ENCODE measurements at regions not wholly inside any gene's neighbourhood (a gene's known extent, or its start where the extent isn't known, plus 50 kb on each side); places are given as distances from the start of the nearest gene placed in this dataset.
A peak's percentile ranks its signal among the peaks of the same experiment; 100 is the strongest.

DNA sequence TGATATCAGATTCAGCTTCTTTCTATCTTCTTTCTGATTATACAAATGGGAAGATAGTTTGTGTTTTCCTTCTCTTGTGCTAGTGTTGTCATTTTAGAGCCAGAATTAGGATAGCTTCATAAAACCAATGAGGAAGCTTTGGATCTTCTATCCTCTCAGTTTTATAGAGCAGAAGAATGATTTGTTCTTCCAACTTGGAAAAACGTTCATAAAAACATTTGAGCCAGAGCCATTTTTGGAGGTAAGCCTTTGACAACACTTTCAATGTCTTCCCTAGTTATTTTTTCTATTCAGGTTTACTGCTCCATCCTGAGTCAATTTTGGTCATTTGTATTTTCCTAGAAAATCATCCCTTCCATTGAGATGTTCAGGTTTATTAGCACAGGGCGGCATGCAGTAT, 91.2 kb upstream of the MYOCD start:
- no peaks in the 10 kb centered on the region; the same call in 1 of the 2 replicates for H3K36me3 Mint-ChIP-seq (ENCODE audit: low read depth)
- H3K4me1 Mint-ChIP-seq (ENCODE audit: low read depth), result peaks cover 15% of the 10 kb centered on the region
- no peak for DNase-seq
- no peaks in the 10 kb centered on the region; the same call in 1 of the 2 replicates for H3K27me3 Mint-ChIP-seq (ENCODE audit: insufficient read depth)
- TF ChIP-seq, protein P1, sequence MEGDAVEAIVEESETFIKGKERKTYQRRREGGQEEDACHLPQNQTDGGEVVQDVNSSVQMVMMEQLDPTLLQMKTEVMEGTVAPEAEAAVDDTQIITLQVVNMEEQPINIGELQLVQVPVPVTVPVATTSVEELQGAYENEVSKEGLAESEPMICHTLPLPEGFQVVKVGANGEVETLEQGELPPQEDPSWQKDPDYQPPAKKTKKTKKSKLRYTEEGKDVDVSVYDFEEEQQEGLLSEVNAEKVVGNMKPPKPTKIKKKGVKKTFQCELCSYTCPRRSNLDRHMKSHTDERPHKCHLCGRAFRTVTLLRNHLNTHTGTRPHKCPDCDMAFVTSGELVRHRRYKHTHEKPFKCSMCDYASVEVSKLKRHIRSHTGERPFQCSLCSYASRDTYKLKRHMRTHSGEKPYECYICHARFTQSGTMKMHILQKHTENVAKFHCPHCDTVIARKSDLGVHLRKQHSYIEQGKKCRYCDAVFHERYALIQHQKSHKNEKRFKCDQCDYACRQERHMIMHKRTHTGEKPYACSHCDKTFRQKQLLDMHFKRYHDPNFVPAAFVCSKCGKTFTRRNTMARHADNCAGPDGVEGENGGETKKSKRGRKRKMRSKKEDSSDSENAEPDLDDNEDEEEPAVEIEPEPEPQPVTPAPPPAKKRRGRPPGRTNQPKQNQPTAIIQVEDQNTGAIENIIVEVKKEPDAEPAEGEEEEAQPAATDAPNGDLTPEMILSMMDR (IDR thresholded peaks at IDR 0.05), result no peak
- peaks cover 4% of the 10 kb centered on the region for H3K9me3 Mint-ChIP-seq
- no peak overlapping the region for H3K27ac Mint-ChIP-seq
- H3K4me3 Mint-ChIP-seq, result no peak overlapping the region

DNA sequence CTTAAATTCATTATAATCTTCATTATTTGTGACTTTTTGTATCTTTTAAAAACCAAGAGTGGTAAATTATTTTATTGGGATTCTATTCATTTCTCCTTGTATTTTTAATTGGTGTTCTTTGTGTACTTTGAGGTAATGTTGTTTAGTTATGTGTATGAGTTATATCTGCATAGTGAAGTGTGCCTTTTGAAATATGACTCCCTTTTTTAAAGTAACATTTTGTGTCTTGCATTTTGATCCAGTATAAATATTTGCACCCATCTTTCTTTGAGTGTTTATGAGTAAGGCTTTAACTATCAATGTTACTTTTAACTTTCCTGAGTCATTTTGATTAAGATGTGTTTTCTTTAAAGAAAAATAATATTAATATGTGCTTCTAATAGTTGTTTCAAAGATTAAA, 90.0 kb upstream of the MYOCD start:
- Mint-ChIP-seq H3K27me3 (ENCODE audit: insufficient read depth) (no peaks in the 10 kb centered on the region), H3K36me3 (ENCODE audit: low read depth) (no peaks in the 10 kb centered on the region), H3K4me1 (ENCODE audit: low read depth) (peaks cover 24% of the 10 kb centered on the region), H3K4me3 (no peak overlapping the region), H3K9me3 (peaks cover 4% of the 10 kb centered on the region), H3K27ac (no peak overlapping the region)
- DNase-seq, result no peak
- TF ChIP-seq, protein P1 (IDR thresholded peaks at IDR 0.05), result no peak

DNA sequence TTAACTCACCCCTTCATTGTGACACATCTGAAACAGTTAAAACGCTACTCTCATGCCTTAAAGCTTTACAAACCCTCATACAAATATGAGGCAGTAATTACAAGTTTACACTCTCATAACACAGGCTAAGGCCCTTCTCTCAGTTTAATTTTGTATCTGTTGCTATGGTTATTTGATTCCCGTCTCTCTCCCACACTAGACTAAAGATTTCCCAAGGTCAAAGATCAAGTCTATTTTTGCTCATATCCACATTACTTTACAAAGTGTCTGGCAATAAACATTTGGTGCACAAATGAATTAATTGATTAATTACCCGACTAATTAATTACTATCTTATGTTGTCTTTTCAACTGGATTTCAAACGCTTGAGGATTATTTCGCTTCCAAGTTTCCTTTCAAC, 86.4 kb upstream of the MYOCD start:
- peak; percentile 12 for DNase-seq
- Mint-ChIP-seq H3K27ac (no peak overlapping the region), H3K4me3 (no peak overlapping the region), H3K9me3 (no peaks in the 10 kb centered on the region), H3K4me1 (ENCODE audit: low read depth) (peaks cover 25% of the 10 kb centered on the region), H3K27me3 (ENCODE audit: insufficient read depth) (no peaks in the 10 kb centered on the region; the same call in none of the 2 replicates), H3K36me3 (ENCODE audit: low read depth) (no peaks in the 10 kb centered on the region)
- TF ChIP-seq, protein P1 (IDR thresholded peaks at IDR 0.05), result no peak

DNA sequence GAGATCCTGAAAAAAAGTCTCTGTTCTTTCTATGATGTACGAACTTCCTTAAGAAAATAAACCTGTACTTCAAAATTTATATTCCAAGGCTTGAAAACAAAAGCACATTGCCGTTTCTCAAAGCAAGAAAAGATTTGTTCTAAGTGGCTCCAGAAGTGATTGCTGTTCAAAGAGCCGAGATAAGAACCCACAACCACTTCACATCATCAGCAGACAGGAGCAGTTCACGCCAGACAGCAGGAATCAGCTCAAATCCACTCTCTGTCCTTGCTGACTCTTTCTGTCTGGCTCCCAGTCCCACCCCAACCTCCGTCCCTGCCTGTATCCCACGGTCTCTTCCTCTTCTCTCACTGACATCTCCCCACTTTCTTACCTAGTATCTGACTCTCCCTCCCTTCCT, 85.0 kb upstream of the MYOCD start:
- Mint-ChIP-seq H3K27ac (no peak overlapping the region), H3K36me3 (ENCODE audit: low read depth) (no peaks in the 10 kb centered on the region), H3K27me3 (ENCODE audit: insufficient read depth) (no peaks in the 10 kb centered on the region; the same call in none of the 2 replicates), H3K4me3 (no peak overlapping the region), H3K9me3 (no peaks in the 10 kb centered on the region), H3K4me1 (ENCODE audit: low read depth) (peaks cover 33% of the 10 kb centered on the region)
- TF ChIP-seq, protein P1 (IDR thresholded peaks at IDR 0.05), result no peak
- no peak for DNase-seq

DNA sequence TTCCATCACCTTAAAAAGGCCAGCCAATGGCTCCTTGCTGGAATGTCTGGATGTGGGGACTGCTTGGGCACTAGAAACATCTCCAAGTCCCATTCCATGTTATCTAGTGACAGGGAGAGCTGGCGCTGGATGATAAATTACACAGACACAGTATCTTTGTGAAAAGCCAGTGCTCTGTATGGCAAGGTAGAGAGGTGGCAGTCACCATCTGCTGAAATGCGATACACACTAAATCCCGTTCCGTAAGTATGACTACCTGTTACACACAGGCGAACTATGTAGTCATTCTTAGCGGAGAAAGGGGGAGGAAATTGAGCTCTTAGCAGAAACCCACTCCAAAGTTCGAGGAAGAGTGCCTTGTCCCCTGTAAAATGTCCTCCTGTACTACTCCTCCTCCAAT, 81.0 kb upstream of the MYOCD start:
- TF ChIP-seq, protein P1 (IDR thresholded peaks at IDR 0.05), result no peak
- no peak overlapping the region for H3K4me3 Mint-ChIP-seq
- no peaks in the 10 kb centered on the region for H3K9me3 Mint-ChIP-seq
- peaks cover 22% of the 10 kb centered on the region for H3K4me1 Mint-ChIP-seq (ENCODE audit: low read depth)
- no peaks in the 10 kb centered on the region for H3K36me3 Mint-ChIP-seq (ENCODE audit: low read depth)
- no peak for DNase-seq
- H3K27ac Mint-ChIP-seq, result no peak overlapping the region
- no peaks in the 10 kb centered on the region; the same call in none of the 2 replicates for H3K27me3 Mint-ChIP-seq (ENCODE audit: insufficient read depth)

DNA sequence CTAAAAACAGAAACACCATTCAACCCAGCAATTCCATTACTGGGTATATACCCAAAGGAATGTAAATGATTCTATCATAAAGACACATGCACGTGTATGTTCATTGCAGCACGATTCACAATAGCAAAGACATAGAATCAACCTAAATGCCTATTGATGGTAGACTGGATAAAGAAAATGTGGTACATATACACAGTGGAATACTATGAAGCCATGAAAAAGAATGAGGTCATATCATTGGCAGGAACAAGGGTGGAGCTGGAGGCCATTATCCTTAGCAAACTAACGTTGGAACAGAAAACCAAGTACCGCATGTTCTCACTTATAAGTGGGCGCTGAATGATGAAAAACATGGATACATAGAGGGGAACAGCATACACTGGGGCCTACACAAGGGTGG, 77.2 kb upstream of the MYOCD start:
- Mint-ChIP-seq H3K4me1 (ENCODE audit: low read depth) (peaks cover 15% of the 10 kb centered on the region), H3K36me3 (ENCODE audit: low read depth) (no peaks in the 10 kb centered on the region), H3K27ac (no peak overlapping the region), H3K9me3 (no peaks in the 10 kb centered on the region), H3K27me3 (ENCODE audit: insufficient read depth) (no peaks in the 10 kb centered on the region), H3K4me3 (no peak overlapping the region)
- TF ChIP-seq, protein P1 (IDR thresholded peaks at IDR 0.05), result no peak
- no peak for DNase-seq
